IPS DF 6.9 (cell line): ENCODE measurements at regions not wholly inside any gene's neighbourhood (a gene's known extent, or its start where the extent isn't known, plus 50 kb on each side); places are given as distances from the start of the nearest gene placed in this dataset.

Source experiments
- DNase-seq: peaks from one replicate; pipeline ENCODE4 v3.0.0-alpha.2; 2013; ENCODE audit warnings: low read depth, low spot score
- H3K27ac ChIP-seq: one replicate; pipeline ENCODE4 v1.5.1; 2013; ENCODE audit warnings: low read length, control low read depth
- H3K27me3 ChIP-seq: 2 replicates; pipeline ENCODE4 v1.6.1; 2013; ENCODE audit warnings: mild to moderate bottlenecking, low read length; ENCODE audit not compliant: control insufficient read depth, insufficient read depth
- H3K36me3 ChIP-seq: 2 replicates; pipeline ENCODE4 v1.6.1; 2013; ENCODE audit warnings: low read length; ENCODE audit not compliant: control insufficient read depth, insufficient read depth
- H3K4me1 ChIP-seq: 2 replicates; pipeline ENCODE4 v1.6.1; 2013; ENCODE audit warnings: low read length; ENCODE audit not compliant: control insufficient read depth, insufficient read depth
- H3K4me3 ChIP-seq: 2 replicates; pipeline ENCODE4 v1.5.1; 2013; ENCODE audit warnings: mild to moderate bottlenecking, low read length
- H3K9me3 ChIP-seq: 2 replicates; pipeline ENCODE4 v1.6.1; 2013; ENCODE audit warnings: low read length, inconsistent platforms; ENCODE audit not compliant: control insufficient read depth, insufficient read depth
- WGBS: extraction: QIAGEN DNeasy Blood & Tissue Kit; methylation state at CpG from one replicate; pipeline ENCODE4 v1.1.7; 2013; ENCODE audit warnings: mixed read lengths, missing lambda C conversion rate; ENCODE audit not compliant: insufficient read length, insufficient coverage; 5-methylcytosine and 5-hydroxymethylcytosine counted together

DNA sequence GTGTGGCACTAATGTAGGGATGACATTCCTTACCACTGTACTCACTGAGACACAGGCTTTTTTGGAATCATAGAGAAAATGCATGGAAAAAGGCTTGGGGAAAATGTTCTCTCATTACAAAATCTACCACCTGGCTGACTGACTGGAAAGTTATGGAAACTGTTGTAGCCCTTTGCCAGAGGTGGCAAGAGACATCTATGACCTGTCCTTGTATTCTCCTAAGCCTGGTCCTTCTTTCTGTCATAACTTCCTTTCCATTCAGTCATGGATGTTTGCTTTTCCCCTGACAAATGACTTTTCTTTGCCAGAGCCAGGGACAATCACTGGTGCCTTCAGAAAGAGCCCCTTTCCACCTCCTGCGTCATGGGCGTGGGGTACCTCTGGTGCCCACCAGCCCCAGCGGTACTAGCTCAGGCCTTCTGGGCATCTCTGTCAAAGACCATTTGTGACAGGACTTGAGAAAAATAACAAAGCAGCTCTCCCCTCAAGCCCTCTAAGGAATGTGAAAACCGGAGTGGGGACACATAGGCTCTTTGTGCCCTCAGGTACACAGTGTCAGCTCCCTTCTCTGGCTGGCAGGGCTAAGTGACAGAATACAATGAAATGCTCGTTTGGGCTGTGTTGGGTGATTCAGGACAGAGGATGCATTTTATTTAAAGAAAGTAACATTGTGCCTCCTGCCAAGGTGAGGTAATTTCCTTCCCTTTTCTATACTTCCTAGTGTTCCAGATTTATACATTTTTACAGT, 381.1 kb upstream of the RASGRP1 start:
- no peak for DNase-seq
- Histone ChIP-seq H3K4me1 (no peaks in the 10 kb centered on the region), H3K27ac (no peak overlapping the region), H3K27me3 (no peaks in the 10 kb centered on the region), H3K9me3 (no peaks in the 10 kb centered on the region), H3K36me3 (no peaks in the 10 kb centered on the region), H3K4me3 (no peak overlapping the region)
- no CpG with 5 or more reads among the region's 5 CpGs for WGBS

DNA sequence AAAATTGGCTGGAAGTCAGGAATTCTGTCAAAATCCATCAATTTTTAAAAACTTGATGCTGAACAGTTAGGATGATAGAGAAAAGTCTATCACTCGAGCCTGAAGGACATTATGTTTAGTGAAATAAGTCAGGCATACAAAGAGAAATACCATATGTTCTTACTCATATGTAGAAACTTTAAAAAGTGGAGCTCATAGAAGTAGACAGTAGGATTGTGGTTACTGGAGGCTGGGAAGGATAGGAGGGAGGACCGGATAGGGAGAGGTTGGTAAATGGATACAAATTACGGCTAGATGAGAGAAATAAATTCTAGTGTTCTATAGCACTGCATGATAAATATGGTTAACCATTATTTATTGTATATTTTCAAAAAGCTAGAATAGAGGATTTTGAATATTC, 389.5 kb upstream of the RASGRP1 start:
- Histone ChIP-seq H3K36me3 (no peaks in the 10 kb centered on the region), H3K4me3 (no peak overlapping the region), H3K27me3 (no peaks in the 10 kb centered on the region), H3K4me1 (no peaks in the 10 kb centered on the region), H3K9me3 (no peaks in the 10 kb centered on the region), H3K27ac (no peak overlapping the region)
- no CpG with 5 or more reads among the region's 3 CpGs for WGBS
- no peak for DNase-seq

DNA sequence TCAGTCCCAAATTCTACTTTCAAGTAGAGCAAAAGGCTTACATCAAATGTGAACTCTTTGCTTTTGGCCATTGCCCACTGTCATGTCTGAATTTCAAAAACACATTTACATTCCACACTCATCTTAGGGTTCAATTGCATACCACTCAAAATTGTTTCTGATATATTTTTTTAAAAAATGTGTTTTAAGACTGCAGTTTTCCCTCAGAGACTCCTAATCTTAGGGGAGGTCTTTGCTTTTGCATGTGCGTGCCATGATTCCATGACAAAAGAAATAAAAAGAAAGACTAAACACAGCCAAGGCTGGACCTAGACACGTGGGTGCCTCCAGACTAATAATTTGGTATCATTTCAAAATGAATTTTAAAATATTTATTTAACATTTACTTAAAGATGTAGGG, 396.8 kb upstream of the RASGRP1 start:
- H3K27me3 ChIP-seq, result no peaks in the 10 kb centered on the region
- H3K27ac ChIP-seq, result no peak overlapping the region
- no CpG with 5 or more reads among the region's 2 CpGs for WGBS
- no peaks in the 10 kb centered on the region for H3K9me3 ChIP-seq
- no peaks in the 10 kb centered on the region for H3K4me1 ChIP-seq
- no peak for DNase-seq
- no peaks in the 10 kb centered on the region for H3K36me3 ChIP-seq
- no peak overlapping the region for H3K4me3 ChIP-seq

DNA sequence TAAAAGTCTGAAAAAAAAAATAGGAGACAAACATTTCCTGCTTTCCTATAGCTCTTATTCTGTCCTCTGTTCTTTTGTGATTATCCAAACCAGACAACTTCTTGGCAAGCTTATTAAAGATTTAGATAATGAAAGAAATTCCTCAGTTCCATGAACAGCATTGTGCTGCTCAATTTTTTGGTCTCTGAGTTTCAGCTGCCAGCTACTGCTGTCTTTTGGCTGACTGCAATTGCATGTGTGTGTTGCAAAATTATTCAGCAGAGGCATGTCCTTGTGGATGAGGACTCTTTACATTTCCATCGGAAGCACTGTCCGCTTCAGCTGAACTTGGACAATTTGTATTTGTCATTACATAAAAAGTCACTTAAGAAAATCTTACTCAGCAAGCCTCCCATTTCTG, 397.3 kb upstream of the RASGRP1 start:
- DNase-seq, result no peak
- H3K27ac ChIP-seq, result no peak overlapping the region
- H3K4me3 ChIP-seq, result no peak overlapping the region
- no peaks in the 10 kb centered on the region for H3K4me1 ChIP-seq
- H3K9me3 ChIP-seq, result no peaks in the 10 kb centered on the region
- H3K36me3 ChIP-seq, result no peaks in the 10 kb centered on the region
- WGBS, result no CpG with 5 or more reads among the region's 2 CpGs
- no peaks in the 10 kb centered on the region for H3K27me3 ChIP-seq

DNA sequence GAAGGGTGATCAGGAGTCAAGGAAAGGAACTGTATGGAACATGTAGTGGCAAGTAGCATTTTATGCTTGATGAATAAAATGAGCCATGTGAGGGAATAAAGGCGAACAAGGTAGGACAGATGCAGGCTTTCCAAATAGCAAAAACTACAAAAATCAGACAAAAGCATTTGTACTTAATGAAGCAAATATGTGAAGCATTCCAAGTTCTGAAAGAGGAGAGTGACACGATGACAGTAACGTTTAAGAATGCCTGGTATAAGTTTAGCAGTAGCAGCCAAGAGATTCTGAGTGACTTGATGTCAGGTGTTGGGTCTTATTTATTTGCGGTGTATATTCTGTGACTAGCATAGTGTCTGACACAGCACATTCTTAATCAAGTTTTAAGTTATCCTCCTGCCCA, 408.2 kb upstream of the RASGRP1 start:
- no peak overlapping the region for H3K4me3 ChIP-seq
- DNase-seq, result no peak
- no peaks in the 10 kb centered on the region for H3K9me3 ChIP-seq
- no peaks in the 10 kb centered on the region for H3K36me3 ChIP-seq
- no peaks in the 10 kb centered on the region for H3K27me3 ChIP-seq
- WGBS, result no CpG with 5 or more reads among the region's 4 CpGs
- no peak overlapping the region for H3K27ac ChIP-seq
- no peaks in the 10 kb centered on the region for H3K4me1 ChIP-seq

DNA sequence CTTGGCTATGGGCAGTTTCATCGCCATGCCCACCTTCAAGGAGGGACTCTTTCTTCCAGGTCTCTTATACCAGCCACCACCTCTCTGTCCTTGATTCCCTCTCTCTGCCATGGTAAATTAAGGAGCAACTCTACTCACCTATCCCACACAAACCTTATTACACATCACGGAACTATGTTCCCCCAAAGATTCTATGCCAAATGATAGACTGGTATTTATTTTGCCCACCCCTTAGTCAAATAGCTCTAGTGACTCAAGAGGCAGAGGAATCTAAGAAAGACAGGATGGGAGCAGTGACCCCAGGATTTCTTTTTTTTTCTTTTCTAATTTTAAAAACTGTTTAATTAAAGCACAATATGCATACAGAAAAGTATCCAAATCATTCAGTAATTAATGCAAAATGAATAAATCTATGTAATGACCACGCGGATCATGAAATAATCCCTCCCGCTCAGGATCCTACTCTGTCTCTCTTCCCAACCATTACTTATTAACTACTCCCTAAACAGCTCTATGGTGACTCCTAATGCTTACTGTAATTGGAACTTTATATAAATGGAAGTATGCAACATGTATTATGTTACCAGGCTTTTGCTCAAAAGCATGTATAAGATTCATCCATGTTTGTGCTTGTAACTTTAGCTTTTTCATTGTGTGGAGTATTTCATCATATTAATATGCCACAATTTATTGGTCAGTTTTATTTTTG, 410.8 kb upstream of the RASGRP1 start:
- Histone ChIP-seq H3K9me3 (no peaks in the 10 kb centered on the region), H3K36me3 (no peaks in the 10 kb centered on the region), H3K27me3 (no peaks in the 10 kb centered on the region), H3K4me1 (no peaks in the 10 kb centered on the region), H3K4me3 (no peak overlapping the region), H3K27ac (no peak overlapping the region)
- no CpG with 5 or more reads among the region's 5 CpGs for WGBS
- DNase-seq, result no peak

DNA sequence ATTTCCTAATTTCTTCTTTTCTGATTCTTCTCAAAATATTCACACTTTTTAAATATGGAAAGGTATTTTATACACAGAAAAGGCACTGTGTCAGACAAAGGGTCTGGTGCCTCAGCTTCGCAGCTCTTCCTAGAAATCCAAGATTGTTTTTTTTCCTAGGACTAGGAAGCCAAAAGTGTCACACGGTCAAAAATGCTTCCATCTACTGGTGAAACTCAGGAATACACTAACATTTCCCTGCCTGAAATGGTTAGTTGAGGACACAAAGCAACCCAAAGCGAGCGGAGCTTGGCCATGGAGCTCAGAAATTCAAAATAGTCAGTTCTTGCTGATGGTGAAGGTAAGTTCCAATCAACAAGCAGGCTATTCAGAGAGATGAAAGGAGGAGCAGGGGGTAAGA, 426.5 kb upstream of the RASGRP1 start:
- Histone ChIP-seq H3K9me3 (no peaks in the 10 kb centered on the region), H3K27ac (no peak overlapping the region), H3K4me1 (no peaks in the 10 kb centered on the region), H3K27me3 (no peaks in the 10 kb centered on the region), H3K36me3 (no peaks in the 10 kb centered on the region), H3K4me3 (no peak overlapping the region)
- no CpG with 5 or more reads among the region's 4 CpGs for WGBS
- peak; percentile 31 for DNase-seq

DNA sequence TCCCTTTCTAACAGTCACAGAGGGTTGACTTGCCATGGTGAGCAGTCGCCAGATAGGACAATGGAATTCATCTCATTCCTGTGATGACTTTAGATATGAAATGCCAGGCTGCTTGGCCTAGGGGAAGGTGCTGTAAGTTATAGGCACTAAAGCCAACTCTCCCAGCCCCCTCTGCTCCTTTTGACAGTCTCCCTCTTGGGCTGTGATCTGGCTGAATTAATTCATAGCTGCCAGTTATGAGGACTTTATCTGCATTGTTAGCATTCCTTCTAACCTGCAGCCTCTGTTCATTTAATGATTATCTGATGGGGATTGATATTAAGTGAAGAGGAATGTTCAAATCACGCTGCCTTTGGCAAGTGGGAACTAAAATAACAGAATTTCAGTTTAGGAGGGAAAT, 427.1 kb upstream of the RASGRP1 start:
- no peaks in the 10 kb centered on the region for H3K27me3 ChIP-seq
- no peaks in the 10 kb centered on the region for H3K36me3 ChIP-seq
- no peaks in the 10 kb centered on the region for H3K9me3 ChIP-seq
- H3K27ac ChIP-seq, result no peak overlapping the region
- no CpG with 5 or more reads among the region's 2 CpGs for WGBS
- DNase-seq, result no peak
- no peaks in the 10 kb centered on the region for H3K4me1 ChIP-seq
- H3K4me3 ChIP-seq, result no peak overlapping the region

DNA sequence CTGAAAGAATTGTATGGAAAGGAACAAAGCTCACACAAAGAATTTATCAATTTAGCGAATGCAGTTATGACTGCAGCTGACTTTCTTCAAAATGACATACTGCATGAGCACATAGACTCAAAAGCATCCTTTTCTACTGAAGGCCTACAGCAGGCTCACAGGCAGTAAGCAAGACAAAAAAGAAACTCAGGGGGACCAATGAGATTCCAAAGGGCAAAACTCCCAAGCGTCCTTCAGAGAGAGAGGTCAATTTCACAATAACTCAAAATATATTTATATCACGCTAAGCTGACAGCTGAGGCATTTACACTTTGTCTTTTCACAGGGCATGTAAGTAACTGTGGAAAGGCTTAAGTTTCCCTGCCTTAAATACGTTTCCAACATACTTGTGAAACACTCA, 427.9 kb upstream of the RASGRP1 start:
- Histone ChIP-seq H3K36me3 (no peaks in the 10 kb centered on the region), H3K27me3 (no peaks in the 10 kb centered on the region), H3K4me1 (no peaks in the 10 kb centered on the region), H3K9me3 (no peaks in the 10 kb centered on the region), H3K4me3 (no peak overlapping the region), H3K27ac (no peak overlapping the region)
- no peak for DNase-seq
- WGBS, result no CpG with 5 or more reads among the region's 4 CpGs

DNA sequence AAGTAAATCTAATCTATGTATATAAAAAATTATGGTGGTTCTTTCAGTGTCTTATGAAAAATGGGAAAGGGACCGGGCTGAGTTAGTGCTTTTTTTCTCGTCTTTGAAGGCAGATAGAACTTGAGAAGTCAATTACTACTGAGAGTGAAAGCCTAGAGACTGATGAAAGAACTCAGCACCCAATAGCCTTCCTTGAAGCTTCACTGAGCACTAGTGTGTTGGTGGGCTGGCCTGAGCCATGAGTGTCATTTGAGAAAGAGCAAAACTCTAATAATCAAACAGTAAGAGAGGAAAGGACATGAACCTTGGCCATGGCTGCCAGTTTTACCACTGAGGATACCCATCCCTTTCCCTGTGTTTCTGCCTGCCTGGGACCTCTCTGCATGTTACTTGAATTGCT, 428.3 kb upstream of the RASGRP1 start:
- WGBS, result no CpG with 5 or more reads among the region's 2 CpGs
- DNase-seq, result no peak
- H3K36me3 ChIP-seq, result no peaks in the 10 kb centered on the region

DNA sequence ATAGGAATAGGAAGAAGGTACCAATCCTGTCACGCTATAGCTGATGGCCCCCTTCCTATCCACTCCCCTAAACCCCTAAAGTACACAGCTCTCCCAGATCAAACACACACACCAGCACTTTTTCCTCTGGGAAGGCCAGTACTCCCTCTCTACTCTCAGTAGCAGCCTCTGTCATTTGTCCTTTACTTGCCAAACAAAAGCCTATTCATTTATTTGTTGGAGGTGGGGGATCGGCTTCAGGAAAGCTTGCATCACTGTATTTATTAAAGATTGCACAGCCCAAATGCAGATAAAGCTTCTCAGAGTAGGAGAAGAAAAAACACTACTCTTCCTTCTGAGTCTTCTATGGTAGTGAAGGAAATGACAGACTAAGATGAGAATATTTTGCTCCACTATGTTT, 429.7 kb upstream of the RASGRP1 start:
- Histone ChIP-seq H3K36me3 (no peaks in the 10 kb centered on the region), H3K27me3 (no peaks in the 10 kb centered on the region), H3K4me3 (no peak overlapping the region), H3K27ac (no peak overlapping the region), H3K4me1 (no peaks in the 10 kb centered on the region), H3K9me3 (no peaks in the 10 kb centered on the region)
- no CpG with 5 or more reads among the region's 2 CpGs for WGBS
- no peak for DNase-seq

More for the DNA sequence above, 428.3 kb upstream of the RASGRP1 start:
- H3K4me1 ChIP-seq, result no peaks in the 10 kb centered on the region
- H3K27me3 ChIP-seq, result no peaks in the 10 kb centered on the region
- H3K27ac ChIP-seq, result no peak overlapping the region
- no peak overlapping the region for H3K4me3 ChIP-seq
- H3K9me3 ChIP-seq, result no peaks in the 10 kb centered on the region
